Activated T-cell treated with anti-CD3 and anti-CD28 coated beads, Interleukin-2, amount 50 U/mL, for 72 hours (primary cell): ENCODE measurements at regions not wholly inside any gene's neighbourhood (a gene's known extent, or its start where the extent isn't known, plus 50 kb on each side); places are given as distances from the start of the nearest gene placed in this dataset.

Experiments used
- ATAC-seq, 2 donors: fragments of 150-1000 bp; cut with Tn5 transposase; replicated peaks in 1 of 2; 2 replicates each; pipeline ENCODE4 v1.10.0; 2021; ENCODE audit warnings: moderate library complexity in 2 of 2, mild to moderate bottlenecking in 1 of 2
- DNase-seq, 2 donors: peaks; one replicate each; pipeline ENCODE4 v3.0.0; 2021 to 2022; ENCODE audit warnings: mixed read lengths in 1 of 2
- H3K27ac Mint-ChIP-seq: one replicate; pipeline ENCODE4 v1.8.0; 2022; ENCODE audit warnings: mild to moderate bottlenecking, moderate library complexity, mixed read lengths
- H3K27me3 Mint-ChIP-seq: one replicate; pipeline ENCODE4 v1.8.0; 2022; ENCODE audit warnings: low read depth, mixed read lengths
- H3K36me3 Mint-ChIP-seq, 2 donors: one replicate each; pipeline ENCODE4 v1.8.0; 2022; ENCODE audit warnings: mixed read lengths in 2 of 2, mild to moderate bottlenecking in 1 of 2; ENCODE audit not compliant: insufficient read depth in 2 of 2
- H3K4me1 Mint-ChIP-seq: one replicate; pipeline ENCODE4 v1.8.0; 2022; ENCODE audit warnings: low read depth, mixed read lengths
- H3K4me3 Mint-ChIP-seq, 2 donors: one replicate each; pipeline ENCODE4 v1.8.0; 2022; ENCODE audit warnings: mild to moderate bottlenecking in 2 of 2, mixed read lengths in 2 of 2, moderate library complexity in 2 of 2
- H3K9me3 Mint-ChIP-seq, 2 donors: one replicate each; pipeline ENCODE4 v1.8.0; 2022; ENCODE audit warnings: mixed read lengths in 2 of 2

- H3K4me3 Mint-ChIP-seq: no peak overlapping the region
Observed at GRCh38 chr7:47088329-47089067, 493.4 kb downstream of the TNS3 start.

GRCh38 chr7:47087866-47088265, 494.0 kb downstream of the TNS3 start:
- Mint-ChIP-seq H3K27ac (no peak overlapping the region), H3K9me3 (no peaks in the 10 kb centered on the region)

More at GRCh38 chr7:47088329-47089067, 493.4 kb downstream of the TNS3 start:
- DNase-seq: peak; percentile 10 to 11
- no peaks in the 10 kb centered on the region for H3K9me3 Mint-ChIP-seq
- H3K27ac Mint-ChIP-seq: no peak overlapping the region
- H3K27me3 Mint-ChIP-seq: peaks cover 25% of the 10 kb centered on the region
- H3K4me1 Mint-ChIP-seq: no peaks in the 10 kb centered on the region
- ATAC-seq: no peak
- H3K36me3 Mint-ChIP-seq: no peaks in the 10 kb centered on the region

GRCh38 chr7:47085491-47086275, 496.2 kb downstream of the TNS3 start:
- H3K9me3 Mint-ChIP-seq: no peaks in the 10 kb centered on the region
- ATAC-seq (no peak), DNase-seq (no peak)
- H3K4me1 Mint-ChIP-seq: no peaks in the 10 kb centered on the region
- H3K4me3 Mint-ChIP-seq: no peak overlapping the region
- no peak overlapping the region for H3K27ac Mint-ChIP-seq
- no peaks in the 10 kb centered on the region for H3K36me3 Mint-ChIP-seq
- H3K27me3 Mint-ChIP-seq: peaks cover 11% of the 10 kb centered on the region

More at GRCh38 chr7:47087866-47088265, 494.0 kb downstream of the TNS3 start:
- Mint-ChIP-seq H3K4me3 (no peak overlapping the region), H3K27me3 (peaks cover 25% of the 10 kb centered on the region), H3K4me1 (no peaks in the 10 kb centered on the region), H3K36me3 (no peaks in the 10 kb centered on the region)
- ATAC-seq (no peak), DNase-seq (no peak)

GRCh38 chr7:47083476-47084250, 498.2 kb downstream of the TNS3 start:
- Mint-ChIP-seq H3K4me1 (no peaks in the 10 kb centered on the region), H3K36me3 (no peaks in the 10 kb centered on the region), H3K9me3 (peaks cover 0 to 2% of the 10 kb centered on the region in 2 donors), H3K4me3 (no peak overlapping the region), H3K27me3 (no peaks in the 10 kb centered on the region), H3K27ac (no peak overlapping the region)
- DNase-seq (no peak), ATAC-seq (no peak)

- Mint-ChIP-seq H3K9me3 (peaks cover 0 to 2% of the 10 kb centered on the region in 2 donors), H3K4me1 (no peaks in the 10 kb centered on the region), H3K27me3 (no peaks in the 10 kb centered on the region), H3K27ac (no peak overlapping the region), H3K4me3 (no peak overlapping the region), H3K36me3 (no peaks in the 10 kb centered on the region)
- ATAC-seq (no peak), DNase-seq (no peak)
Observed at GRCh38 chr7:47080816-47081215, 501.1 kb downstream of the TNS3 start.

GRCh38 chr7:47078241-47078640, 503.7 kb downstream of the TNS3 start:
- Mint-ChIP-seq H3K4me3 (no peak overlapping the region), H3K9me3 (peaks cover 0 to 2% of the 10 kb centered on the region in 2 donors), H3K27ac (no peak overlapping the region), H3K36me3 (no peaks in the 10 kb centered on the region), H3K4me1 (no peaks in the 10 kb centered on the region), H3K27me3 (no peaks in the 10 kb centered on the region)
- DNase-seq (no peak), ATAC-seq (no peak)

GRCh38 chr7:47074702-47075153, 507.2 kb downstream of the TNS3 start:
- Mint-ChIP-seq H3K36me3 (no peaks in the 10 kb centered on the region), H3K4me3 (no peak overlapping the region), H3K4me1 (no peaks in the 10 kb centered on the region), H3K9me3 (no peaks in the 10 kb centered on the region), H3K27ac (no peak overlapping the region), H3K27me3 (no peaks in the 10 kb centered on the region)
- ATAC-seq: no peak
- DNase-seq: no peak

- Mint-ChIP-seq H3K27me3 (no peaks in the 10 kb centered on the region), H3K4me3 (no peak overlapping the region)
Observed at GRCh38 chr7:47073284-47073683, 508.6 kb downstream of the TNS3 start.

GRCh38 chr7:47071866-47072265, 510.0 kb downstream of the TNS3 start:
- no peak for ATAC-seq
- Mint-ChIP-seq H3K27me3 (no peaks in the 10 kb centered on the region), H3K27ac (no peak overlapping the region), H3K36me3 (no peaks in the 10 kb centered on the region), H3K4me1 (no peaks in the 10 kb centered on the region), H3K9me3 (no peaks in the 10 kb centered on the region), H3K4me3 (no peak overlapping the region)
- DNase-seq: no peak

More at GRCh38 chr7:47073284-47073683, 508.6 kb downstream of the TNS3 start:
- H3K9me3 Mint-ChIP-seq: no peaks in the 10 kb centered on the region
- DNase-seq (no peak), ATAC-seq (no peak)
- no peaks in the 10 kb centered on the region for H3K36me3 Mint-ChIP-seq
- no peak overlapping the region for H3K27ac Mint-ChIP-seq
- no peaks in the 10 kb centered on the region for H3K4me1 Mint-ChIP-seq

- no peak overlapping the region for H3K4me3 Mint-ChIP-seq
- no peak for DNase-seq
- no peak for ATAC-seq
- no peaks in the 10 kb centered on the region for H3K9me3 Mint-ChIP-seq
- no peaks in the 10 kb centered on the region for H3K36me3 Mint-ChIP-seq
- H3K27me3 Mint-ChIP-seq: no peaks in the 10 kb centered on the region
- H3K4me1 Mint-ChIP-seq: no peaks in the 10 kb centered on the region
- H3K27ac Mint-ChIP-seq: no peak overlapping the region
Observed at GRCh38 chr7:47069385-47070076, 512.4 kb downstream of the TNS3 start.

GRCh38 chr7:47066976-47067614, 514.8 kb downstream of the TNS3 start:
- H3K4me1 Mint-ChIP-seq: no peaks in the 10 kb centered on the region
- H3K36me3 Mint-ChIP-seq: no peaks in the 10 kb centered on the region
- no peak overlapping the region for H3K4me3 Mint-ChIP-seq
- DNase-seq (no peak), ATAC-seq (no peak)
- H3K27me3 Mint-ChIP-seq: no peaks in the 10 kb centered on the region
- peaks cover 0 to 3% of the 10 kb centered on the region in 2 donors for H3K9me3 Mint-ChIP-seq
- no peak overlapping the region for H3K27ac Mint-ChIP-seq

GRCh38 chr7:47056731-47057130, 525.2 kb downstream of the TNS3 start:
- ATAC-seq: no peak
- H3K9me3 Mint-ChIP-seq: peaks cover 0 to 5% of the 10 kb centered on the region in 2 donors

More at GRCh38 chr7:47056731-47057130, 525.2 kb downstream of the TNS3 start:
- Mint-ChIP-seq H3K27ac (no peak overlapping the region), H3K36me3 (peaks cover 2 to 4% of the 10 kb centered on the region in 2 donors), H3K4me1 (no peaks in the 10 kb centered on the region), H3K27me3 (peaks cover 6% of the 10 kb centered on the region), H3K4me3 (no peak overlapping the region)
- no peak for DNase-seq
